ENCODE measurements at regions not wholly inside any gene's neighbourhood (a gene's known extent, or its start where the extent isn't known, plus 50 kb on each side); places are given as distances from the start of the nearest gene placed in this dataset.
"Not testable (repeated sequence)": the region's sequence is repeated elsewhere in the genome, so short reads cannot be mapped to it uniquely, and the experiment has no call there.

GRCh38 chr10:109729895-109730294 is 193.4 kb downstream of the XPNPEP1 start:
- DNase-seq: not testable (repeated sequence)

GRCh38 chr10:109727436-109727835 is 195.9 kb downstream of the XPNPEP1 start:
- DNase-seq: no peak

- peak in 1 of 2 experiments; percentile 1 for DNase-seq
Measured at GRCh38 chr10:109726473-109726872, 196.8 kb downstream of the XPNPEP1 start.

GRCh38 chr10:109723305-109723704 is 200.0 kb downstream of the XPNPEP1 start:
- DNase-seq: no peak

GRCh38 chr10:109721453-109722064 is 201.8 kb downstream of the XPNPEP1 start:
- no peak for DNase-seq

- DNase-seq: no peak
Measured at GRCh38 chr10:109706026-109706560, 217.2 kb downstream of the XPNPEP1 start.

- no peak for DNase-seq
Measured at GRCh38 chr10:109701633-109702215, 221.6 kb downstream of the XPNPEP1 start.

- DNase-seq: no peak
Measured at GRCh38 chr10:109698882-109699664, 224.2 kb downstream of the XPNPEP1 start.

- DNase-seq: no peak
Measured at GRCh38 chr10:109698086-109698485, 225.2 kb downstream of the XPNPEP1 start.

- no peak for DNase-seq
Measured at GRCh38 chr10:109696981-109697775, 226.1 kb downstream of the XPNPEP1 start.

- DNase-seq: no peak
Measured at GRCh38 chr10:109696462-109696861, 226.8 kb downstream of the XPNPEP1 start.

GRCh38 chr10:109695988-109696387 is 227.3 kb downstream of the XPNPEP1 start:
- no peak for DNase-seq

- DNase-seq: no peak
Measured at GRCh38 chr10:109689785-109690184, 233.5 kb downstream of the XPNPEP1 start.

- DNase-seq: no peak
Measured at GRCh38 chr10:109679478-109679877, 243.8 kb downstream of the XPNPEP1 start.

GRCh38 chr10:109678857-109679256 is 244.5 kb downstream of the XPNPEP1 start:
- DNase-seq: no peak

- no peak for DNase-seq
Measured at GRCh38 chr10:109676703-109677102, 246.6 kb downstream of the XPNPEP1 start.

- DNase-seq: no peak
Measured at GRCh38 chr10:109668703-109669102, 254.6 kb downstream of the XPNPEP1 start.

GRCh38 chr10:109668154-109668665 is 255.1 kb downstream of the XPNPEP1 start:
- no peak for DNase-seq

- no peak for DNase-seq
Measured at GRCh38 chr10:109665321-109665720, 258.0 kb downstream of the XPNPEP1 start.

GRCh38 chr10:109664554-109664953 is 258.8 kb downstream of the XPNPEP1 start:
- DNase-seq: no peak

GRCh38 chr10:109663122-109663521 is 260.2 kb downstream of the XPNPEP1 start:
- no peak for DNase-seq

GRCh38 chr10:109652612-109653011 is 270.7 kb downstream of the XPNPEP1 start:
- DNase-seq: not testable (repeated sequence)

- no peak for DNase-seq
Measured at GRCh38 chr10:109650228-109650627, 273.1 kb downstream of the XPNPEP1 start.
